ENCODE measurements at regions not wholly inside any gene's neighbourhood (a gene's known extent, or its start where the extent isn't known, plus 50 kb on each side); places are given as distances from the start of the nearest gene placed in this dataset.
"Not testable (repeated sequence)": the region's sequence is repeated elsewhere in the genome, so short reads cannot be mapped to it uniquely, and the experiment has no call there.

DNA sequence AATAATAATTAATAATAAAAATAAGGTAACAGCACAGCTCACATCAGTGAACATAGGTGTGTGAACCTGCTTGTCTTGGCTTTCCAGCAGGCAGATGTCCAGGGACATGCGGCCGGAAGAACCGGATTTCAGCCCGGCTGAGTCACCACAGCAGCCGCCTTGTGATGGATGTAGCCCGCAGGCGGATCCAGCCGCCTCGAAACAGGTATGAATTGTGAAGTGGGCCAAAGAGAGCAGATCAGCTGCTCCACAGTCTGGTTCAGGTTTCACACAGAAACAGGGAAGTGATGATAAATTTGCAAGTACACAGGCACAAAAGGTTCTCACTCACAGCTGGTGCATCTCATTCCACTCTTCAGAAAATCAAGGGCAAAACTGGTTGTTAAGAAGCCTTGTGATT is 55.1 kb downstream of the ID4 start:
- DNase-seq, result no peak

- DNase-seq, result no peak
These were observed 58.9 kb downstream of the ID4 start for GRCh38 chr6:19895866-19896692.

DNA sequence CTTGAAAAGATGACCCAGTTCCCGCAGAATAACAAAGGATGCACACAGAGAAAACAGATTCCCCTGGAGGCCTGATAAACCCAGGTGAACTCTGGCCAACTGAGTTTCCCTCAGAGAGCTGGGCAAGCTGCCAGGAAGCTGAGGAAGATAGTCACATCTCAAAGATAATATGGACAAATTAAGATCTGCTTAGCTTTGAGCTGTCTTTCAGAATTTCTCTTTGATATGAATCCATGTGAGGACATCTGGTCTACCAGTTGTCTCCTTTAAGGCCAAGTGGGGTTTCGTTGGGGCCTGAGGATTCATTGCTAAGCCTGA is 59.5 kb downstream of the ID4 start:
- no peak for DNase-seq

DNA sequence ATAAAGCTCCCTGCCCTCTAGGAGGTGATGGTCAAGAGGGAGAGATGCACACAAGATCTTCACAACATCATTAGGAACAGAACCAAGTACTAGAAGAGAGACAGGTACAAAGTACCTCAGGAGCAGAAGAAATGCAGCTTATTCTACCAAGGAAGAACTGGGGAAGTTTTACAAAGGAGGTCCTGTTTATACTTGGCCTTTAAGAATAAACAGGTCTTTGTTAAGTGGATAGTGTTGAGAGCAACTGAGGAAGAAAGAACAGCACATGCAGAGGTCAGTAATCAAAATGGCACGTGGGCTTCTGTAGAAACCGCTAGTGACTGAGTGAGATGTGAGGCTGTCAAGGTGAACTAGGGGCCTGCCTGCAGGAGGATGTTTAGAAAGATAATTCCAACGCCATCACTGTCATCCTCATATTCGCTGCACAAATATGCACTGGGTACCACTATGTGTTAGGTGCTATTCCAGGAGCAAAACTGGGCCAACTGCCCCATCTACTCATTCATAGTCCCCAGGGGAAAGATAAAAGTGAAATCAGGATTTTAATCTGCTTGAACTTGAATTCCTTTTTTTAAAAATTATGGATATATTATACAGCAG is 61.1 kb downstream of the ID4 start:
- DNase-seq, result no peak

DNA sequence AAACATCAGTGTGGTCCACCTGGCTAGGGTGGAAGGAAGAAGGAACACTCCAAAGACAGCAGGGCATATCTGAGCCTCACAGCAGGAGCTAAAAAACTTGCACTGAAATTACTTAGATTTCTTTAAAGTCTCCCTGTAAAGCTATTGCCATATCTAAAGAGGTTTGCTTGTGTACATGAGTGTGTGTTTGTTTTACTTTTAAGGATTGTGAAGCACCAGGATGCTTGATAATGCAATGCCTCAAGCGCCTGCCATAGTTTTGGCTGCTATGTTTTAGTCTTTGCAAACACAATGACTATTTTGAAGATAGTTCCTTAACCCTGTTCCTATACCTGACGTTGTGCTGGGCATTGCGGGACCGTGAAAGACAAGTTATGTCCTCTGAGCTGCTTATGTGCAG is 65.0 kb downstream of the ID4 start:
- no peak for DNase-seq

DNA sequence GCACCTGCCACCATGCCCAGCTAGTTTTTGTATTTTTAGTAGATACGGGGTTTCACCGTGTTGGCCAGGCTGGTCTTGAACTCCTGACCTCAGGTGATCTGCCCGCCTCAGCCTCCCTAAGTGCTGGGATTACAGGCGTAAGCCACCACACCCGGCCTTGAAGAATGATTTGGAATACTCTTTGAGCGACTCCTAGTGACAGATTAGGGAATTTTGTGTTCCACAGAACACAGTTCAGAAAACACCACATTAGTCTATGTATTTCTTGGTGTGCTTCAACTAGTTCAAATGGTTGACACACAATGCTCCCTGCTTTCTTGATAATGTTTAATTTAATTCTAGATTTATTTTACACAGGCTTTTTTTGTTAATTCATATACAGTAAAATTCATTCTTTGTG is 67.2 kb downstream of the ID4 start:
- DNase-seq, result not testable (repeated sequence)

DNA sequence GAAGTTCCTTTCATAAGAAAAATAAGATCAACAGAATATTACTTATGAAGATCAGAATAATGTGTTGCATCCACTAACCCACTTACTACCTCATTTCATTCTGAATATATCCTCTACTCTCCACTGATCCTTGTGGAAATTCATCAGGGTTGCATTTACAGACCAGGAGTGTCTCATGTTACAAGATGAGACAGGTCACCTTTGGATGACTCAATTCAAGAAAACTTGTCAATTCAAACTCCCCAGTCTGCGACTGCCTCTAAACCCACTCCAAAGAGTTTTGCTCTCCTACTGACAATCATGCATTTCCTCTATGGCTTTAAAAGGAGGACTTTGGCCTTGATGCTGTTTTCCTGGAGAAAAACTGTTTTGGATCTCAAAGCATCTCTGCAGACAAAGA is 68.4 kb downstream of the ID4 start:
- DNase-seq, result no peak

DNA sequence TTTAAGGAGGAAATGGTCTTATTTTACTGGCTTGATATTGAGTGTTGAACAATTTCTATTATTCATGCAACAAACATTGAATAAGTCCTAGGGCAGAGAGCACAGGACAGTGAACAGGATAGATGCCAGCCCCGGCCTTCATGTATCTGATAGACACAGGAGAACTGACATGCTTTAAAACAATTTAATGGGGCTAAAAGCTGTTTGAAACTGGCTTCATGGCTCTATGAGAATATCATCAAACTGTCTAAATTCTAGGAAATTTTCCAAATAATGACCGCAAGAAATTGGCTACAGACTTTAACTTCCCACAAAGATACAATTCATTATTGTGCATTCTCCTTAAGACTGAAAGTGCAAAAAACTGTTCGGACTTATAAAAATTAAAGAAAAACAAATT is 69.0 kb downstream of the ID4 start:
- no peak for DNase-seq

- no peak for DNase-seq
These were observed 74.1 kb downstream of the ID4 start for GRCh38 chr6:19911223-19911622.

DNA sequence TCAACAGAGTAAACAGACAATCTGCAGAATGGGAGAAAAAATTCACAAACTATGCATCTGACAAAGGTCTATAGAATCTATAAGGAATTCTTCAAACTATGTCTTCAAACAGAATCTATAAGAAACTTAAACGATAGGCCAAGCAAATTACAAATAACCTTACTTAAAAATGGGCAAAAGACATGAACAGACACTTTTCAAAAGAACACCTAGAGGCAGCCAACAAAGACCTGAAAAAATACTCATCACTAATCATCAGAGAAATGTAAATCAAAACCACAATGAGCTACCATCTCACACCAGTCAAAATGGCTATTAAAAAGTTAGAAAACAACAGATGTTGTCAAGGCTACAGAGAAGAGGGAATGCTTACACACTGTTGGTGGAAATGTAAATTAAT is 81.3 kb downstream of the ID4 start:
- DNase-seq, result no peak

DNA sequence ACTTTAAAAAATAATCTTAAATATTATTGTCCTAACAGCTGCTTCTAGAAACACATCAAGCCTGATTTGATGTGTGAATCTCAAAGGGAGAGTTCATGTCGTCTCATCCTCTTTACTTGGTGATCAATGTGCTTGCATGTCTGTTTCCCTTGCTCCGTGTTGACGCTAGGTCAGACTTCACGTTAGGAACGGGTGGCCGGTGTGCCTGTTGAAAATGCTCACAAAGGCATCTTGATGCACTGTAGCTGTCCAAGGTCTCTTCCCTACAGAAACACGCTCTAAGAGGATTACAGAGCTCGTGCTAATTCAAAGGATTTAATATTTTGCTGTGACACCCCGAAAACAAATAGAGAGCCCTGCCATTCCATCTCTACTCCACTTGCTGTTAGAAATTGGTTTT is 84.6 kb downstream of the ID4 start:
- no peak for DNase-seq

DNA sequence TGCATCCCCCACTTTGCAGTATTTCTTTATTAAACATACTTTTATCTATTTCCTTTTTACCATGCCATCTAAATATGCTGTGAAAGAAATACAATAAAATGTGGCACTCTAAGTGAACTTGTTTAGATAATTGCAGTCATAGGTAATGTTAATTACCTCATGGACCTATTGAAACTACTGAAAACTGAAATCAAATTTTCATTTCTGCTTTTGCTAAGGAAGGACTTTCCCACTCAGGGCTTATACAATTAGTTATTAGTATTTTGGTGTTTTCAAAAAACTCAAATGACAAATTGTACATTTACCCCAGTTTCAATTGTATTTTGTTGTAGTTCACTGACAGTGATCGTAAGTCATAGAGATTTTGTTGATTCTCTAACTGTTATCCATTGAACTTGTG is 88.4 kb downstream of the ID4 start:
- no peak for DNase-seq

DNA sequence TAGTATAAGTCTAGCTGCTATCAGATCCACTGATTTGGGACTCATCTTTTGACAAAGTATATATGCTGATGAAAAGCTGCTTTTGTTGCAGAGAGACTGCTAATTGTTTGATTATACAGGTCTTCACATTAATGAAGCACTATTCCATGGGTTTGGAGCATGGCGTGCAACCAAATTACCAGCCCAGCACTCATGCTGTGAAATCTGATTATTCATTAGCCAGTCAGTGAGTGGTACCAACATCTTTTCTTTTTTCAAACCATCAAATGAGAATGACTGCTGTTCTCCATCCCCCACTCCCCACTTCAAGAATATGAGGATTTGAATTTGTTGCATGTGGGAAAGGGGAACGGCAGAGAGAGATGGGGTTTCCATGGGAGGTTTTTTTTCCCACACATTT is 91.3 kb downstream of the ID4 start:
- DNase-seq, result no peak

DNA sequence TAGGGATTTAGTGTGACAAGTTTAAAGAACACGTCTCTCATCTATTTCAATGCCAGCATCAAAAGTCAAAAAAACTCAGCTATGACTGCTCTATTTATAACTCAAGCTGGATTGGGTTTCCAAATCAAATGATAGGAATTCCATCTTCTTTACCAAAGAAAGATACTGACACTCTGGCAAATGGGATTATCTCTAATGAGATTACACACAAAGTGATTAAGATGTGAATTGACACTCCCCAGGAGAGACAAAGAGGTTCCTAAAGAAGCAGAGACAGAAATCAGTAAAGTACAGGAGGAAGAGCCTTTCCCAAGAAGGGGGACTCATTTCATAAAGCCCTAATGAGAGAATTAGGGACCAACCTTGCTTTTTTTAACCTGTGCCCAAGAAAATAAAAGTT is 92.1 kb downstream of the ID4 start:
- DNase-seq, result no peak

- no peak for DNase-seq
These were observed 97.9 kb downstream of the ID4 start for GRCh38 chr6:19934996-19935591.

DNA sequence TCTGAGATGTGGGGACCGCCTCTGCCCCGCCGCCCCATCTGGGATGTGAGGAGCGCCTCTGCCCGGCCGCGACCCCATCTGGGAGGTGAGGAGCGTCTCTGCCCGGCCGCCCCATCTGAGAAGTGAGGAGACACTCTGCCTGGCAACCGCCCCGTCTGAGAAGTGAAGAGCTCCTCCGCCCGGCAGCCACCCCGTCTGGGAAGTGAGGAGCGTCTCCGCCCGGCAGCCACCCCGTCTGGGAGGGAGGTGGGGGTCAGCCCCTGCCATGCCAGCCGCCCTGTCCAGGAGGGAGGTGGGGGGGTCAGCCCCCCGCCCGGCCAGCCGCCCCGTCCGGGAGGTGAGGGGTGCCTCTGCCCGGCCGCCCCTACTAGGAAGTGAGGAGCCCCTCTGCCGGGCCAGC is 102.2 kb downstream of the ID4 start:
- DNase-seq, result not testable (repeated sequence)

DNA sequence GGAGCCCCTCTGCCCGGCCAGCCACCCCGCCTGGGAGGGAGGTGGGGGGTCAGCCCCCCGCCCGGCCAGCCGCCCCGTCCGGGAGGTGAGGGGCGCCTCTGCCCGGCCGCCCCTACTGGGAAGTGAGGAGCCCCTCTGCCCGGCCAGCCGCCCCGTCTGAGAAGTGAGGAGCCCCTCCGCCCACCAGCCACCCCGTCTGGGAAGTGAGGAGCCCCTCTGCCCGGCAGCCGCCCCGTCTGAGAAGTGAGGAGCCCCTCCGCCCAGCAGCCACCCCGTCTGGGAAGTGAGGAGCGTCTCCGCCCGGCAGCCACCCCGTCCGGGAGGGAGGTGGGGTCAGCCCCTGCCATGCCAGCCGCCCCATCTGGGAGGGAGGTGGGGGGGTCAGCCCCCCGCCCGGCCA is 102.8 kb downstream of the ID4 start:
- not testable (repeated sequence) for DNase-seq

- no peak for DNase-seq
These were observed 105.9 kb downstream of the ID4 start for GRCh38 chr6:19943042-19943441.

DNA sequence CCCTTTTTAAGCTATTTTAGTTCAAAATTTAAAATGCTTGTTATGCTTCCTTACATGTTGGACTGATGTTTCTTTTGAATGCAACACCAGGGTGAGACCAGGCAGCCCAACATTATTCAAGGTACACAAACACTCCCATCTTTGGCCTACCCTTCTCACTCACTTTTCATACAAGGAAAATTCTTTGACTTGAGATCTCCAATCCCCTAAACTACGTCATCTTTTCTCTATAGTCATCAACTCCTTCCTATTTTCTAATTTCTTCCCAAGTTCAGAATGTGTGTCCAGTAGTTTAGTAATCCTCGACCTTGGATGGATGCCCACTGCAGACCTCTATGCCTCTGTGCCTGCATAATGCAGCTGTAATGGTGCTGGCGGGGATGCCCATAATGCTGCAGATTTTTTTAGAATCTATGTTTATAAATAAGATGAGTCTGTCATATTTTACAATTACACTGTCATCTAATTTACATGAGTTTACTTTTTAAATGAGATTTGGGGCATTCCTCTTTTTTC is 108.7 kb downstream of the ID4 start:
- no peak for DNase-seq

- no peak for DNase-seq
These were observed 112.0 kb downstream of the ID4 start for GRCh38 chr6:19949155-19949554.

DNA sequence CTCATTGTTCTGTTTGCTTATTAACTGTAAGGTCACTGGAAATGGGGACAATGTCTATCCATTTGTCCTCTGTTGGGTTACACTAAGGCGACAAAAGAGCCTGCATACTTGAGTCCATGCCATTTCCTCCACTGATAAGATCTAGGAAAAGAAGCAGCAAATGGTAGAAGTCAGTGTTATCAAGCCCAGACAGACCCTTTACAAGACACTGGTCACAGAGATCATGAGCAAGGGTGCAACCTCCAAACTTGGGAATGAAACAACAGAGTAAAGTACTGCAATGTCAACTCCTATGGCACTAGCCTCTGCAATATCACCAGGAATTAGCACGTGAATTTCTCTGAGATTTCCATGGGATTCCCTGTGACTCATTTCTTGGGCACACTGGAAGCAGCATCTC is 126.9 kb downstream of the ID4 start:
- DNase-seq, result no peak

GRCh38 chr6:19968201-19968600 is 131.0 kb downstream of the ID4 start:
- DNase-seq, result no peak

GRCh38 chr6:19972221-19972620 is 135.1 kb downstream of the ID4 start:
- no peak for DNase-seq

- DNase-seq, result no peak
These were observed 139.4 kb downstream of the ID4 start for GRCh38 chr6:19976411-19977129.

All from activated naive CD4-positive, alpha-beta T cell (primary cell).